Neural crest cell (in vitro differentiated cells): ENCODE measurements at regions not wholly inside any gene's neighbourhood (a gene's known extent, or its start where the extent isn't known, plus 50 kb on each side); places are given as distances from the start of the nearest gene placed in this dataset.

ENCODE experiments used
- DNase-seq: peaks from one replicate; pipeline ENCODE4 v3.0.0; 2021; ENCODE audit warnings: low read depth, mixed read lengths, low spot score
- H3K27ac Mint-ChIP-seq: one replicate; pipeline ENCODE4 v1.8.0; 2021; ENCODE audit warnings: mild to moderate bottlenecking, mixed read lengths; ENCODE audit not compliant: unreplicated experiment
- H3K27me3 Mint-ChIP-seq: 2 replicates; pipeline ENCODE4 v1.8.0; 2021; ENCODE audit warnings: low read depth, mild to moderate bottlenecking, mixed read lengths
- H3K36me3 Mint-ChIP-seq: 2 replicates; pipeline ENCODE4 v1.8.0; 2021; ENCODE audit warnings: low read depth, mild to moderate bottlenecking, mixed read lengths
- H3K4me1 Mint-ChIP-seq: 2 replicates; pipeline ENCODE4 v1.8.0; 2021; ENCODE audit warnings: mixed read lengths
- H3K4me3 Mint-ChIP-seq: one replicate; pipeline ENCODE4 v1.8.0; 2021; ENCODE audit warnings: mild to moderate bottlenecking, mixed read lengths
- H3K9me3 Mint-ChIP-seq: 2 replicates; pipeline ENCODE4 v1.8.0; 2021; ENCODE audit warnings: mixed read lengths
- CTCF ChIP-seq: fragments of 200-600 bp; sonication (generic); conservative IDR thresholded peaks from 2 replicates; pipeline ENCODE4 v1.5.0; 2021; ENCODE audit warnings: antibody characterized with exemption, mild to moderate bottlenecking

- TF ChIP-seq CTCF = no peak
- no peak for DNase-seq
- no peaks in the 10 kb centered on the region for H3K27me3 Mint-ChIP-seq
- H3K9me3 Mint-ChIP-seq = peaks cover 8% of the 10 kb centered on the region
- peaks cover 37% of the 10 kb centered on the region for H3K4me1 Mint-ChIP-seq
- H3K36me3 Mint-ChIP-seq = peaks cover 3% of the 10 kb centered on the region
- no peak overlapping the region for H3K27ac Mint-ChIP-seq
- no peak overlapping the region for H3K4me3 Mint-ChIP-seq
Observed at GRCh38 chr2:7835693-7836680, 845.9 kb upstream of the ID2 start.

GRCh38 chr2:7837237-7837760 is 844.6 kb upstream of the ID2 start:
- no peak overlapping the region for H3K27ac Mint-ChIP-seq
- TF ChIP-seq CTCF = no peak
- H3K36me3 Mint-ChIP-seq = peaks cover 4% of the 10 kb centered on the region

GRCh38 chr2:7838669-7839068 is 843.2 kb upstream of the ID2 start:
- DNase-seq = no peak
- no peak overlapping the region for H3K4me3 Mint-ChIP-seq
- no peak for TF ChIP-seq CTCF
- peaks cover 11% of the 10 kb centered on the region for H3K9me3 Mint-ChIP-seq
- peaks cover 4% of the 10 kb centered on the region for H3K36me3 Mint-ChIP-seq
- H3K27me3 Mint-ChIP-seq = no peaks in the 10 kb centered on the region
- H3K27ac Mint-ChIP-seq = peak overlapping the region; percentile 85
- peaks cover 37% of the 10 kb centered on the region for H3K4me1 Mint-ChIP-seq

More at GRCh38 chr2:7837237-7837760, 844.6 kb upstream of the ID2 start:
- Mint-ChIP-seq H3K9me3 (peaks cover 11% of the 10 kb centered on the region), H3K4me3 (no peak overlapping the region), H3K4me1 (peaks cover 37% of the 10 kb centered on the region), H3K27me3 (no peaks in the 10 kb centered on the region)
- DNase-seq = no peak

- H3K9me3 Mint-ChIP-seq = peaks cover 11% of the 10 kb centered on the region
- no peak overlapping the region for H3K27ac Mint-ChIP-seq
- DNase-seq = no peak
- peaks cover 26% of the 10 kb centered on the region for H3K4me1 Mint-ChIP-seq
- H3K36me3 Mint-ChIP-seq = peaks cover 4% of the 10 kb centered on the region
- no peak for TF ChIP-seq CTCF
- no peaks in the 10 kb centered on the region for H3K27me3 Mint-ChIP-seq
- H3K4me3 Mint-ChIP-seq = no peak overlapping the region
Observed at GRCh38 chr2:7840651-7841380, 841.0 kb upstream of the ID2 start.

GRCh38 chr2:7841751-7842150 is 840.1 kb upstream of the ID2 start:
- Mint-ChIP-seq H3K9me3 (peaks cover 8% of the 10 kb centered on the region), H3K27ac (no peak overlapping the region), H3K4me3 (no peak overlapping the region), H3K36me3 (peaks cover 4% of the 10 kb centered on the region), H3K27me3 (no peaks in the 10 kb centered on the region), H3K4me1 (peaks cover 18% of the 10 kb centered on the region)
- TF ChIP-seq CTCF = no peak
- DNase-seq = no peak
